ENCODE measurements at regions not wholly inside any gene's neighbourhood (a gene's known extent, or its start where the extent isn't known, plus 50 kb on each side); places are given as distances from the start of the nearest gene placed in this dataset.

GRCh38 chr3:88574146-88574545 is 424.4 kb downstream of the C3orf38 start:
- TF ChIP-seq POLR2A (IDR thresholded peaks at IDR 0.05; ENCODE audit: low read length) (no peak), GATA1 (IDR thresholded peaks at IDR 0.05; ENCODE audit: low read depth, low read length) (no peak)

Measured in erythroblast (primary cell).